ENCODE measurements at regions not wholly inside any gene's neighbourhood (a gene's known extent, or its start where the extent isn't known, plus 50 kb on each side); places are given as distances from the start of the nearest gene placed in this dataset.
A peak's percentile ranks its signal among the peaks of the same experiment; 100 is the strongest.

- no peak overlapping the region for H3K27ac Mint-ChIP-seq
- peaks cover 0 to 6% (median 0%) of the 10 kb centered on the region in 6 donors for H3K9me3 Mint-ChIP-seq
- no peak overlapping the region for H3K4me3 Mint-ChIP-seq
- peaks cover 0 to 9% (median 0%) of the 10 kb centered on the region in 3 donors for H3K36me3 Mint-ChIP-seq
- no peak for DNase-seq
- H3K4me1 Mint-ChIP-seq: no peaks in the 10 kb centered on the region
- H3K27me3 Mint-ChIP-seq (ENCODE audit: low read depth in 3 of 3): peaks cover 0 to 10% (median 2%) of the 10 kb centered on the region in 3 donors
These were observed 108.8 kb upstream of the SORBS2 start for GRCh38 chr4:185920691-185921260.

- DNase-seq: no peak
- H3K4me1 Mint-ChIP-seq: no peaks in the 10 kb centered on the region
- H3K4me3 Mint-ChIP-seq: no peak overlapping the region
- H3K36me3 Mint-ChIP-seq: peaks cover 0 to 10% (median 3%) of the 10 kb centered on the region in 3 donors
- H3K9me3 Mint-ChIP-seq: peaks cover 0 to 6% (median 0%) of the 10 kb centered on the region in 6 donors
- H3K27ac Mint-ChIP-seq: no peak overlapping the region
- H3K27me3 Mint-ChIP-seq (ENCODE audit: low read depth in 3 of 3): peaks cover 0 to 10% (median 2%) of the 10 kb centered on the region in 3 donors
These were observed 109.9 kb upstream of the SORBS2 start for GRCh38 chr4:185921583-185922555.

- no peak overlapping the region for H3K27ac Mint-ChIP-seq
- H3K4me3 Mint-ChIP-seq: no peak overlapping the region
- peaks cover 0 to 2% (median 0%) of the 10 kb centered on the region in 6 donors for H3K9me3 Mint-ChIP-seq
- no peak for DNase-seq
- H3K36me3 Mint-ChIP-seq: peaks cover 0 to 10% (median 3%) of the 10 kb centered on the region in 3 donors
- peaks cover 0 to 10% (median 2%) of the 10 kb centered on the region in 3 donors for H3K27me3 Mint-ChIP-seq (ENCODE audit: low read depth in 3 of 3)
- H3K4me1 Mint-ChIP-seq: no peaks in the 10 kb centered on the region
These were observed 112.6 kb upstream of the SORBS2 start for GRCh38 chr4:185924458-185925044.

GRCh38 chr4:185925910-185926360 is 113.9 kb upstream of the SORBS2 start:
- Mint-ChIP-seq H3K27me3 (ENCODE audit: low read depth in 3 of 3) (peaks cover 0 to 7% (median 2%) of the 10 kb centered on the region in 3 donors), H3K4me1 (peaks cover 3% of the 10 kb centered on the region in 2 donors), H3K36me3 (peaks cover 0 to 10% (median 3%) of the 10 kb centered on the region in 3 donors), H3K9me3 (peaks cover 0 to 2% (median 0%) of the 10 kb centered on the region in 6 donors), H3K4me3 (no peak overlapping the region), H3K27ac (no peak overlapping the region)
- DNase-seq: no peak

GRCh38 chr4:185931375-185931774 is 119.4 kb upstream of the SORBS2 start:
- Mint-ChIP-seq H3K27me3 (ENCODE audit: low read depth in 3 of 3) (peaks cover 2 to 6% (median 3%) of the 10 kb centered on the region in 3 donors), H3K4me3 (peak overlapping the region; percentile 10 to 60 (median 33)), H3K27ac (peak overlapping the region in 3 of 6 donors; percentile 20 to 93 (median 75)), H3K9me3 (peaks cover 0 to 4% (median 0%) of the 10 kb centered on the region in 6 donors), H3K4me1 (peaks cover 26 to 31% of the 10 kb centered on the region in 2 donors), H3K36me3 (no peaks in the 10 kb centered on the region)
- no peak for DNase-seq

- DNase-seq: no peak
- Mint-ChIP-seq H3K4me3 (peak overlapping the region; percentile 23 to 90 (median 66)), H3K36me3 (no peaks in the 10 kb centered on the region), H3K9me3 (peaks cover 0 to 4% (median 0%) of the 10 kb centered on the region in 6 donors), H3K4me1 (peaks cover 26 to 31% of the 10 kb centered on the region in 2 donors), H3K27me3 (ENCODE audit: low read depth in 3 of 3) (peaks cover 2 to 6% (median 3%) of the 10 kb centered on the region in 3 donors), H3K27ac (peak overlapping the region; percentile 11 to 93 (median 54))
These were observed 120.0 kb upstream of the SORBS2 start for GRCh38 chr4:185931986-185932385.

- peaks cover 0 to 4% (median 0%) of the 10 kb centered on the region in 6 donors for H3K9me3 Mint-ChIP-seq
- H3K4me3 Mint-ChIP-seq: peak overlapping the region; percentile 60 to 90 (median 71)
- H3K36me3 Mint-ChIP-seq: no peaks in the 10 kb centered on the region
- H3K27me3 Mint-ChIP-seq (ENCODE audit: low read depth in 3 of 3): peaks cover 2 to 6% (median 3%) of the 10 kb centered on the region in 3 donors
- no peak for DNase-seq
- peak overlapping the region; percentile 87 to 96 (median 91) for H3K27ac Mint-ChIP-seq
- peaks cover 26 to 31% of the 10 kb centered on the region in 2 donors for H3K4me1 Mint-ChIP-seq
These were observed 120.5 kb upstream of the SORBS2 start for GRCh38 chr4:185932491-185932890.

- Mint-ChIP-seq H3K27me3 (ENCODE audit: low read depth in 3 of 3) (peaks cover 2 to 6% (median 3%) of the 10 kb centered on the region in 3 donors), H3K4me1 (peaks cover 26 to 31% of the 10 kb centered on the region in 2 donors), H3K27ac (peak overlapping the region; percentile 86 to 96 (median 90)), H3K9me3 (peaks cover 0 to 4% (median 0%) of the 10 kb centered on the region in 6 donors), H3K4me3 (peak overlapping the region; percentile 60 to 90 (median 71)), H3K36me3 (no peaks in the 10 kb centered on the region)
- peak; percentile 46 to 67 (median 46) for DNase-seq
These were observed 121.1 kb upstream of the SORBS2 start for GRCh38 chr4:185933078-185933581.

- no peak overlapping the region for H3K27ac Mint-ChIP-seq
These were observed 124.8 kb upstream of the SORBS2 start for GRCh38 chr4:185936650-185937376.

GRCh38 chr4:185938654-185939053 is 126.7 kb upstream of the SORBS2 start:
- Mint-ChIP-seq H3K4me3 (no peak overlapping the region), H3K4me1 (peaks cover 1% of the 10 kb centered on the region in 2 donors), H3K9me3 (peaks cover 0 to 3% (median 0%) of the 10 kb centered on the region in 6 donors), H3K27ac (no peak overlapping the region), H3K36me3 (peaks cover 0 to 4% (median 0%) of the 10 kb centered on the region in 3 donors), H3K27me3 (ENCODE audit: low read depth in 3 of 3) (peaks cover 0 to 3% (median 0%) of the 10 kb centered on the region in 3 donors)
- no peak for DNase-seq

More at GRCh38 chr4:185936650-185937376, 124.8 kb upstream of the SORBS2 start:
- Mint-ChIP-seq H3K27me3 (ENCODE audit: low read depth in 3 of 3) (peaks cover 0 to 6% (median 3%) of the 10 kb centered on the region in 3 donors), H3K4me3 (no peak overlapping the region), H3K36me3 (no peaks in the 10 kb centered on the region), H3K9me3 (no peaks in the 10 kb centered on the region), H3K4me1 (peaks cover 17 to 20% of the 10 kb centered on the region in 2 donors)
- DNase-seq: no peak

GRCh38 chr4:185941461-185941860 is 127.5 kb upstream of the TLR3 start:
- peaks cover 0 to 4% (median 0%) of the 10 kb centered on the region in 3 donors for H3K36me3 Mint-ChIP-seq
- H3K27ac Mint-ChIP-seq: no peak overlapping the region
- peaks cover 0 to 5% of the 10 kb centered on the region in 2 donors for H3K4me1 Mint-ChIP-seq
- no peak for DNase-seq
- no peak overlapping the region for H3K4me3 Mint-ChIP-seq
- peaks cover 0 to 3% (median 0%) of the 10 kb centered on the region in 6 donors for H3K9me3 Mint-ChIP-seq
- peaks cover 0 to 5% (median 0%) of the 10 kb centered on the region in 3 donors for H3K27me3 Mint-ChIP-seq (ENCODE audit: low read depth in 3 of 3)

- peaks cover 0 to 3% (median 0%) of the 10 kb centered on the region in 6 donors for H3K9me3 Mint-ChIP-seq
- peaks cover 0 to 7% (median 2%) of the 10 kb centered on the region in 3 donors for H3K27me3 Mint-ChIP-seq (ENCODE audit: low read depth in 3 of 3)
- DNase-seq: no peak
- H3K27ac Mint-ChIP-seq: peak overlapping the region in 1 of 6 donors; percentile 20
- peak overlapping the region in 2 of 5 donors; percentile 5 to 46 for H3K4me3 Mint-ChIP-seq
- H3K4me1 Mint-ChIP-seq: peaks cover 0 to 5% of the 10 kb centered on the region in 2 donors
- H3K36me3 Mint-ChIP-seq: peaks cover 0 to 4% (median 0%) of the 10 kb centered on the region in 3 donors
These were observed 123.7 kb upstream of the TLR3 start for GRCh38 chr4:185945252-185945651.

Measured in immature natural killer cell (primary cell).